K562 (cell line): ENCODE measurements at regions not wholly inside any gene's neighbourhood (a gene's known extent, or its start where the extent isn't known, plus 50 kb on each side); places are given as distances from the start of the nearest gene placed in this dataset.

Experiments used
- ATAC-seq: fragments of 200-7000 bp; cut with Tn5 transposase; 3 replicates; pipeline ENCODE4 v1.9.1; 2020; ENCODE audit warnings: moderate library complexity
- BruUV-seq: library from RNA; stranded (reverse); fragments of 400-500 nt; replicated peaks from 2 replicates; lab custom pipeline; 2021; lab: Mats Ljungman, UMichigan
- CTCF ChIA-PET: fragments of 300-600 bp; formaldehyde crosslinking; extraction: SDS; loops from one replicate; lab custom pipeline; 2021; ENCODE audit warnings: low intra/inter-chr PET ratio; lab: Yijun Ruan, JAX
- POLR2A ChIA-PET: fragments of 300-600, 350-650 bp; sonication (Branson Sonifier 250); formaldehyde crosslinking; extraction: SDS; loops from one replicate; lab custom pipeline; 2021; ENCODE audit warnings: antibody characterized with exemption, inconsistent platforms; lab: Yijun Ruan, JAX
- DNase-seq, 4 experiments: peaks; one replicate each; pipeline versions ENCODE4 v3.0.0 to v3.0.0-alpha.2; 2011 to 2018; ENCODE audit warnings: low spot score in 3 of 4, mixed read lengths in 3 of 4; ENCODE audit errors: extremely low read depth in 1 of 4
- FAIRE-seq: peaks from 2 replicates; lab custom pipeline; 2011; peaks lifted over from hg19 to GRCh38; lab: Jason Lieb, UNC
- H2AFZ ChIP-seq: 2 replicates; pipeline ENCODE4 v1.6.0; 2011; ENCODE audit warnings: low read depth, low read length, control low read depth, inconsistent platforms
- H3K27ac ChIP-seq: fragments of 200-600 bp; 3 replicates; pipeline ENCODE4 v1.8.0; 2011; ENCODE audit warnings: low read depth, mild to moderate bottlenecking, control low read depth, inconsistent platforms, low read length, moderate library complexity, mixed read lengths; ENCODE audit errors: extremely low read depth
- H3K27me3 ChIP-seq, 2 experiments: fragments of 300-600 bp in 1 of 2; 2 replicates in 1 of 2; 3 replicates in 1 of 2; pipeline versions ENCODE4 v1.6.0 to v1.8.0; 2011; ENCODE audit warnings: inconsistent platforms in 2 of 2, low read length in 2 of 2, mild to moderate bottlenecking in 1 of 2, mixed read lengths in 1 of 2, moderate library complexity in 1 of 2; ENCODE audit not compliant: control insufficient read depth in 2 of 2, insufficient read depth in 2 of 2
- H3K36me3 ChIP-seq: fragments of 300-600 bp; 3 replicates; pipeline ENCODE4 v1.8.0; 2011; ENCODE audit warnings: mild to moderate bottlenecking, low read length, inconsistent platforms; ENCODE audit not compliant: control insufficient read depth, insufficient read depth
- H3K4me1 ChIP-seq, 2 experiments: fragments of 200-600 bp in 1 of 2; replicated peaks in 1 of 2; 2 replicates in 1 of 2; 3 replicates in 1 of 2; pipeline versions ENCODE4 v1.5.1 to v1.8.0; 2011; ENCODE audit warnings: inconsistent platforms in 2 of 2, low read length in 2 of 2, mild to moderate bottlenecking in 1 of 2, mixed read lengths in 1 of 2, moderate library complexity in 1 of 2; ENCODE audit not compliant: control insufficient read depth in 2 of 2, insufficient read depth in 2 of 2
- H3K4me2 ChIP-seq: 2 replicates; pipeline ENCODE4 v1.6.1; 2011; ENCODE audit warnings: low read length, control low read depth, inconsistent platforms, mixed read lengths; ENCODE audit not compliant: insufficient read depth
- H3K4me3 ChIP-seq: fragments of 200-600 bp; sonication (generic), shearing (Covaris generic); 2 replicates; pipeline ENCODE4 v1.5.1; 2016; ENCODE audit warnings: control low read depth, inconsistent platforms
- H3K79me2 ChIP-seq: fragments of 200-600 bp; 3 replicates; pipeline ENCODE4 v1.8.0; 2011; ENCODE audit warnings: low read length, inconsistent platforms; ENCODE audit not compliant: control insufficient read depth, insufficient read depth
- H3K9ac ChIP-seq, 2 experiments: 2 replicates each; pipeline versions ENCODE4 v1.6.0 to v1.6.1; 2011; ENCODE audit warnings: low read depth in 2 of 2, low read length in 2 of 2, control low read depth in 1 of 2, inconsistent platforms in 1 of 2, mild to moderate bottlenecking in 1 of 2, mixed read lengths in 1 of 2; ENCODE audit not compliant: insufficient read depth in 1 of 2
- H3K9me1 ChIP-seq: one replicate; pipeline ENCODE4 v1.6.0; 2011; ENCODE audit warnings: inconsistent platforms, mild to moderate bottlenecking, low read length, moderate library complexity; ENCODE audit not compliant: control insufficient read depth, insufficient read depth
- H3K9me3 ChIP-seq: replicated peaks from 2 replicates; pipeline ENCODE4 v1.5.1; 2011; ENCODE audit warnings: low read depth, low read length, inconsistent platforms; ENCODE audit not compliant: control insufficient read depth, insufficient read depth
- H4K20me1 ChIP-seq: replicated peaks from 2 replicates; pipeline ENCODE4 v1.6.1; 2011; ENCODE audit warnings: low read length, inconsistent platforms, mixed read lengths; ENCODE audit not compliant: control insufficient read depth, insufficient read depth
- BDP1 ChIP-seq: IDR thresholded peaks from 3 replicates; pipeline ENCODE4 v1.6.1; 2011; ENCODE audit not compliant: insufficient read length, insufficient read depth
- CBX3 ChIP-seq, 2 experiments: IDR thresholded peaks; 1 replicate in 1 of 2; 2 replicates in 1 of 2; pipeline ENCODE4 v1.6.1; 2012; ENCODE audit warnings: inconsistent platforms in 2 of 2, low read length in 2 of 2, borderline replicate concordance in 1 of 2, control low read depth in 1 of 2
- CCAR2 ChIP-seq: fragments of 200-400 bp; formaldehyde crosslinking; IDR thresholded peaks from 2 replicates; pipeline ENCODE4 v1.6.1; 2017; ENCODE audit warnings: mild to moderate bottlenecking, low read depth, low read length
- CEBPB ChIP-seq: fragments of 450-650 bp; IDR thresholded peaks from 2 replicates; pipeline ENCODE4 v1.6.1; 2016; ENCODE audit warnings: missing genetic modification characterization, missing compliant biosample characterization
- CREM ChIP-seq: IDR thresholded peaks from 2 replicates; pipeline ENCODE4 v1.6.1; 2014; ENCODE audit warnings: antibody characterized with exemption, low read depth
- GABPA ChIP-seq: fragments of 200-800 bp; sonication (Bioruptor generic); conservative IDR thresholded peaks from 2 replicates; pipeline ENCODE4 v1.6.1; 2016; ENCODE audit warnings: low read depth, missing genetic modification characterization, missing compliant biosample characterization
- MAZ ChIP-seq, 2 experiments: fragments of 450-650 bp in 1 of 2; sonication (generic) in 1 of 2; formaldehyde crosslinking; IDR thresholded peaks in 1 of 2; conservative IDR thresholded peaks in 1 of 2; 2 replicates each; pipeline versions ENCODE4 v1.4.0 to v1.5.0; 2020; ENCODE audit warnings: mild to moderate bottlenecking in 1 of 2, missing genetic modification reagents in 1 of 2
- MTA2 ChIP-seq: fragments of 450-650 bp; IDR thresholded peaks from 2 replicates; pipeline ENCODE4 v1.6.1; 2016; ENCODE audit warnings: low read depth
- POLR2AphosphoS2 ChIP-seq: IDR thresholded peaks from 2 replicates; pipeline ENCODE4 v1.6.1; 2012; ENCODE audit warnings: low read length, improper control_type of control experiment
- RBM34 ChIP-seq: fragments of 200-400 bp; formaldehyde crosslinking; IDR thresholded peaks from 2 replicates; pipeline ENCODE4 v1.6.1; 2018; ENCODE audit warnings: low read length, borderline replicate concordance; ENCODE audit not compliant: insufficient read depth
- RHOXF2B ChIP-seq: fragments of 250-450 bp; sonication (Bioruptor Pico); conservative IDR thresholded peaks from 2 replicates; pipeline ENCODE4 v1.5.1; 2021
- SRSF7 ChIP-seq: fragments of 200-400 bp; formaldehyde crosslinking; optimal IDR thresholded peaks from 2 replicates; pipeline ENCODE3; 2017; ENCODE audit warnings: mild to moderate bottlenecking, low read depth, low read length
- ZEB2 ChIP-seq: fragments of 450-650 bp; IDR thresholded peaks from 2 replicates; pipeline ENCODE4 v1.6.1; 2016
- ZNF586 ChIP-seq: fragments of 450-650 bp; formaldehyde crosslinking; conservative IDR thresholded peaks from 2 replicates; pipeline ENCODE4 v1.4.0; 2020; ENCODE audit warnings: mild to moderate bottlenecking, moderate library complexity
- WGBS: fragments of 100-300 bp; shearing (Covaris generic); methylation state at CpG from one replicate; pipeline ENCODE4 v1.1.6; 2016; ENCODE audit warnings: low coverage, mixed read lengths; ENCODE audit not compliant: insufficient coverage; ENCODE audit errors: missing lambda C conversion rate; 5-methylcytosine and 5-hydroxymethylcytosine counted together
- in situ Hi-C: fragments of 300-500 bp; cut with MboI; formaldehyde crosslinking; loops from 4 replicates; pipeline ENCODE4 v1.15.0; 2018; ENCODE audit warnings: inconsistent platforms, mixed read lengths
- intact Hi-C: fragments of 100-400 bp; cut with micrococcal nuclease; formaldehyde crosslinking; loops from 2 replicates; pipeline ENCODE4 v1.14.2; 2022
- TF ChIP-seq, protein P1 (sequence below): IDR thresholded peaks from 2 replicates; pipeline ENCODE4 v1.6.1; 2014; ENCODE audit warnings: antibody characterized with exemption
- TF ChIP-seq, protein P2 (sequence below): sonication (generic); formaldehyde crosslinking; IDR thresholded peaks from 2 replicates; pipeline ENCODE4 v1.9.0; 2022; ENCODE audit warnings: mild to moderate bottlenecking, missing genetic modification reagents
- TF ChIP-seq, protein P3 (sequence below): fragments of 200-800 bp; sonication (Bioruptor generic); IDR thresholded peaks from 2 replicates; pipeline ENCODE4 v1.6.1; 2017; ENCODE audit warnings: missing genetic modification characterization, missing compliant biosample characterization
- TF ChIP-seq, protein P4 (sequence below): fragments of 250-450 bp; sonication (Bioruptor Pico); IDR thresholded peaks from 2 replicates; pipeline ENCODE4 v1.5.0; 2021

DNA sequence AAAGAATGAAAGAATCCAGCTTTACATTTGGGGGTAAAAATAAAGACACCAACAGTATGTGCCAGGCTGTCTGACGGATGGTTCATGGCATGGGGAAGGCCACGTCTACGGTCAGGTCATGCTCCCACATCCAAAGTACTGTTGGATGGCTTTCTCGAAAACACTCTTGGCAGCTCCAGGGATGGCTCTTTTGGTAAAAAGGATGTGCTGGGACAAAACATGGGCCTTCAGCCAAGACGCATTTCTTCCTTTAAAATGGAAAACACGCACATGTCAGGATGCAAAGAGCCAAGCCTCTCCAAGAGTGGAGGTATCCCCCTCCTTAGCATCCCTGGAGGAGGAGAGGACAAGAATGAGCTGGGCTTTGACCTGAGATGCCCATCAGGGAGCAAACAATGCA lies 376.5 kb upstream of the KLHL29 start:
- H3K27ac ChIP-seq = no peak overlapping the region
- no peaks in the 10 kb centered on the region for H3K4me1 ChIP-seq
- ATAC-seq = no peak
- H3K4me3 ChIP-seq = no peak overlapping the region
- H3K27me3 ChIP-seq = no peaks in the 10 kb centered on the region
- H3K79me2 ChIP-seq = no peaks in the 10 kb centered on the region
- H3K36me3 ChIP-seq = no peaks in the 10 kb centered on the region
- BruUV-seq = no TSS peak
- in situ Hi-C loops (no loop called here), intact Hi-C loops (no loop called here)
- WGBS = 0% methylated on average over 6 of the region's 6 CpGs
- H2AFZ ChIP-seq = no peak overlapping the region
- no peak overlapping the region for H3K9ac ChIP-seq
- TF ChIP-seq POLR2AphosphoS2 = no peak
- no peak for TF ChIP-seq RBM34
- TF ChIP-seq CCAR2 = no peak
- no peak for TF ChIP-seq MAZ (CRISPR knock-in tag; conservative IDR thresholded peaks at IDR 0.05 in 1 of 2, IDR thresholded peaks at IDR 0.05 in 1 of 2)
- TF ChIP-seq, protein P1, sequence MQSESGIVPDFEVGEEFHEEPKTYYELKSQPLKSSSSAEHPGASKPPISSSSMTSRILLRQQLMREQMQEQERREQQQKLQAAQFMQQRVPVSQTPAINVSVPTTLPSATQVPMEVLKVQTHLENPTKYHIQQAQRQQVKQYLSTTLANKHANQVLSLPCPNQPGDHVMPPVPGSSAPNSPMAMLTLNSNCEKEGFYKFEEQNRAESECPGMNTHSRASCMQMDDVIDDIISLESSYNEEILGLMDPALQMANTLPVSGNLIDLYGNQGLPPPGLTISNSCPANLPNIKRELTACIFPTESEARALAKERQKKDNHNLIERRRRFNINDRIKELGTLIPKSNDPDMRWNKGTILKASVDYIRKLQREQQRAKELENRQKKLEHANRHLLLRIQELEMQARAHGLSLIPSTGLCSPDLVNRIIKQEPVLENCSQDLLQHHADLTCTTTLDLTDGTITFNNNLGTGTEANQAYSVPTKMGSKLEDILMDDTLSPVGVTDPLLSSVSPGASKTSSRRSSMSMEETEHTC = no peak
- TF ChIP-seq CREM = no peak
- TF ChIP-seq BDP1 = no peak
- TF ChIP-seq SRSF7 = no peak
- TF ChIP-seq, protein P2, sequence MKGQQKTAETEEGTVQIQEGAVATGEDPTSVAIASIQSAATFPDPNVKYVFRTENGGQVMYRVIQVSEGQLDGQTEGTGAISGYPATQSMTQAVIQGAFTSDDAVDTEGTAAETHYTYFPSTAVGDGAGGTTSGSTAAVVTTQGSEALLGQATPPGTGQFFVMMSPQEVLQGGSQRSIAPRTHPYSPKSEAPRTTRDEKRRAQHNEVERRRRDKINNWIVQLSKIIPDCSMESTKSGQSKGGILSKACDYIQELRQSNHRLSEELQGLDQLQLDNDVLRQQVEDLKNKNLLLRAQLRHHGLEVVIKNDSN = no peak
- no peak for TF ChIP-seq ZEB2
- no peak for TF ChIP-seq GABPA (tag)
- TF ChIP-seq CEBPB (tag) = no peak
- TF ChIP-seq, protein P3, sequence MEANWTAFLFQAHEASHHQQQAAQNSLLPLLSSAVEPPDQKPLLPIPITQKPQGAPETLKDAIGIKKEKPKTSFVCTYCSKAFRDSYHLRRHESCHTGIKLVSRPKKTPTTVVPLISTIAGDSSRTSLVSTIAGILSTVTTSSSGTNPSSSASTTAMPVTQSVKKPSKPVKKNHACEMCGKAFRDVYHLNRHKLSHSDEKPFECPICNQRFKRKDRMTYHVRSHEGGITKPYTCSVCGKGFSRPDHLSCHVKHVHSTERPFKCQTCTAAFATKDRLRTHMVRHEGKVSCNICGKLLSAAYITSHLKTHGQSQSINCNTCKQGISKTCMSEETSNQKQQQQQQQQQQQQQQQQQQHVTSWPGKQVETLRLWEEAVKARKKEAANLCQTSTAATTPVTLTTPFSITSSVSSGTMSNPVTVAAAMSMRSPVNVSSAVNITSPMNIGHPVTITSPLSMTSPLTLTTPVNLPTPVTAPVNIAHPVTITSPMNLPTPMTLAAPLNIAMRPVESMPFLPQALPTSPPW = no peak
- no peak for TF ChIP-seq RHOXF2B (CRISPR knock-in tag)
- no peak for TF ChIP-seq MTA2
- no peak for TF ChIP-seq ZNF586 (CRISPR knock-in tag)
- no peak for TF ChIP-seq CBX3 (IDR thresholded peaks at IDR 0.05; ENCODE audit: borderline replicate concordance in 1 of 2, low read length in 2 of 2)
- TF ChIP-seq, protein P4, sequence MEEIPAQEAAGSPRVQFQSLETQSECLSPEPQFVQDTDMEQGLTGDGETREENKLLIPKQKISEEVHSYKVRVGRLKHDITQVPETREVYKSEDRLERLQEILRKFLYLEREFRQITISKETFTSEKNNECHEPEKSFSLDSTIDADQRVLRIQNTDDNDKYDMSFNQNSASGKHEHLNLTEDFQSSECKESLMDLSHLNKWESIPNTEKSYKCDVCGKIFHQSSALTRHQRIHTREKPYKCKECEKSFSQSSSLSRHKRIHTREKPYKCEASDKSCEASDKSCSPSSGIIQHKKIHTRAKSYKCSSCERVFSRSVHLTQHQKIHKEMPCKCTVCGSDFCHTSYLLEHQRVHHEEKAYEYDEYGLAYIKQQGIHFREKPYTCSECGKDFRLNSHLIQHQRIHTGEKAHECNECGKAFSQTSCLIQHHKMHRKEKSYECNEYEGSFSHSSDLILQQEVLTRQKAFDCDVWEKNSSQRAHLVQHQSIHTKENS (CRISPR knock-in tag) = no peak
- ChIA-PET POLR2A (no interaction called here), CTCF (no interaction called here)
- no peaks in the 10 kb centered on the region for H4K20me1 ChIP-seq
- H3K4me2 ChIP-seq = no peak overlapping the region
- no peak for FAIRE-seq
- no peaks in the 10 kb centered on the region for H3K9me1 ChIP-seq
- no peaks in the 10 kb centered on the region for H3K9me3 ChIP-seq
- DNase-seq = no peak
